NT2/D1 (cell line): ENCODE measurements at regions not wholly inside any gene's neighbourhood (a gene's known extent, or its start where the extent isn't known, plus 50 kb on each side); places are given as distances from the start of the nearest gene placed in this dataset.
A peak's percentile ranks its signal among the peaks of the same experiment; 100 is the strongest.

Experiments used
- DNase-seq: peaks from one replicate; pipeline ENCODE4 v3.0.0-alpha.2; 2011; ENCODE audit warnings: low read depth, low spot score
- H3K27me3 ChIP-seq: 2 replicates; pipeline ENCODE4 v1.6.0; 2011; ENCODE audit warnings: mild to moderate bottlenecking; ENCODE audit not compliant: insufficient read length, insufficient read depth
- H3K36me3 ChIP-seq: 2 replicates; pipeline ENCODE4 v1.6.1; 2011; ENCODE audit warnings: mild to moderate bottlenecking, low read length, mixed read lengths; ENCODE audit not compliant: insufficient read depth, insufficient read length
- H3K4me1 ChIP-seq: 2 replicates; pipeline ENCODE4 v1.5.1; 2011; ENCODE audit not compliant: insufficient read depth, insufficient read length
- H3K4me3 ChIP-seq: 2 replicates; pipeline ENCODE4 v1.5.1; 2011; ENCODE audit warnings: low read depth; ENCODE audit not compliant: insufficient read length
- H3K9ac ChIP-seq: 2 replicates; pipeline ENCODE4 v1.6.0; 2011; ENCODE audit warnings: low read depth; ENCODE audit not compliant: insufficient read length
- H3K9me3 ChIP-seq: 2 replicates; pipeline ENCODE4 v1.5.1; 2011; ENCODE audit warnings: mild to moderate bottlenecking, low read length; ENCODE audit not compliant: insufficient read depth
- SUZ12 ChIP-seq: IDR thresholded peaks from 2 replicates; pipeline ENCODE4 v1.6.1; 2011; ENCODE audit not compliant: insufficient read length, insufficient read depth; ENCODE audit errors: extremely low read depth
- YY1 ChIP-seq: IDR thresholded peaks from 2 replicates; pipeline ENCODE4 v1.6.1; 2011; ENCODE audit not compliant: insufficient read length, insufficient read depth
- ZNF274 ChIP-seq: IDR thresholded peaks from 2 replicates; pipeline ENCODE4 v1.6.1; 2011; ENCODE audit warnings: mild to moderate bottlenecking, low read depth, low read length

DNA sequence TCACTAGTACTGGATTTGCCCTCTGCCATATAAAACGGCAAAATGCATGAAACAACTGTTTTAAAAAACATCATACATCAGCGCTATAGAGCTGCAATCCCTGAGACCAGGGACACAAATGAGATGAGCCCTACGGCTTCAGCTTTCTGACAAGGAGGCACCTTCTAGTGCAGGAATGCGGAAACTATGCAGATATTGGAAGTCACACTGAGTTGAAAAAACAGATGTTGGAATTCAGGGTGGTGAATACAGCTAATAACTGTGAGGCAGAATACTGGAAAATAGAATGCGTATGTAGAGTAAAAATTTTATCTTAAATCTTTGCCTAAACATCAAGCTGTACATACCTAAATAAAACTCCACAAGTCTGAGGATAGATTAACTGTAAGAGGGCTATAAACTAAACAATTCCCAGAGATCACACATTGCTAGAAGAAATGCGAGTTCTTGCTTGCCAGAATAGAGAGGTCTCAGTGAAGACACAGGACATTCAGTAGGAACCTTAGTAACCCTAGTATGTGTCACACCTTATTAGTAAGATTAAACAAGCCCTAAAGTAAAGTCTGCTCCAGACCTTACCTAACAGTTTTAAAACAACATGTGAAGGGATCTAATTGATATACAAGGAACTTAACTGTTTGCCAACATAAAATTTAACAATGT, 541.4 kb upstream of the DDX18 start:
- Histone ChIP-seq H3K4me3 (no peak overlapping the region), H3K9ac (no peak overlapping the region), H3K27me3 (no peaks in the 10 kb centered on the region), H3K4me1 (no peaks in the 10 kb centered on the region), H3K9me3 (peaks cover 12% of the 10 kb centered on the region), H3K36me3 (no peaks in the 10 kb centered on the region)
- TF ChIP-seq ZNF274 (no peak), YY1 (no peak), SUZ12 (no peak)
- peak; percentile 8 for DNase-seq

- Histone ChIP-seq H3K4me3 (no peak overlapping the region), H3K36me3 (no peaks in the 10 kb centered on the region), H3K9ac (no peak overlapping the region), H3K9me3 (no peaks in the 10 kb centered on the region), H3K27me3 (no peaks in the 10 kb centered on the region), H3K4me1 (no peaks in the 10 kb centered on the region)
- DNase-seq = no peak
- no peak for TF ChIP-seq SUZ12
- no peak for TF ChIP-seq ZNF274
- TF ChIP-seq YY1 = no peak
These were observed 521.5 kb upstream of the DDX18 start for GRCh38 chr2:117293012-117293411.

DNA sequence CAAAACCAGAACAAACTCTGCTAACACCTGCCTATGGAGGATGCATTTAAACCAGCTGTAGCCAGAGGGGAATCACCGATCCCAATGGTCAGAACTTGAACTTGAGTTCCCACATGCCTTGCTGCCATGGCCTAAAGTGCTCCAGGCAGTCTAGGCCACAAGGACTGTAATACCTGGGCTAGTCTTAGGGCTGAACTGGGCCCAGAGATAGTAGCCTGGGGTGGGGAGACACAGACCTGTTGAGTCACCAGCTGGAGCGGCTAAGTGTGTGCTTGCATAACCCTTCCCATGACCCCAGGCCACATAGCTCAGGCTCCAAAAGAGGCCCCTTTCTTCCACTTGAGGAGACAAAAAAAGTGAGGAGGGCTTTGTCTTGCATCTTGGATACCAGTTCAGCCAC, 515.0 kb upstream of the DDX18 start:
- H3K9ac ChIP-seq = no peak overlapping the region
- TF ChIP-seq YY1 (no peak), ZNF274 (no peak), SUZ12 (no peak)

GRCh38 chr2:117308861-117309770, 505.4 kb upstream of the DDX18 start:
- Histone ChIP-seq H3K36me3 (no peaks in the 10 kb centered on the region), H3K9ac (no peak overlapping the region), H3K9me3 (no peaks in the 10 kb centered on the region), H3K4me1 (no peaks in the 10 kb centered on the region), H3K4me3 (no peak overlapping the region), H3K27me3 (no peaks in the 10 kb centered on the region)
- DNase-seq = no peak
- TF ChIP-seq SUZ12 = no peak
- TF ChIP-seq ZNF274 = no peak
- TF ChIP-seq YY1 = no peak

More for the DNA sequence above, 515.0 kb upstream of the DDX18 start:
- Histone ChIP-seq H3K4me3 (no peak overlapping the region), H3K27me3 (no peaks in the 10 kb centered on the region), H3K36me3 (no peaks in the 10 kb centered on the region), H3K9me3 (peaks cover 6% of the 10 kb centered on the region; the same call in 1 of the 2 replicates), H3K4me1 (no peaks in the 10 kb centered on the region)
- DNase-seq = no peak

DNA sequence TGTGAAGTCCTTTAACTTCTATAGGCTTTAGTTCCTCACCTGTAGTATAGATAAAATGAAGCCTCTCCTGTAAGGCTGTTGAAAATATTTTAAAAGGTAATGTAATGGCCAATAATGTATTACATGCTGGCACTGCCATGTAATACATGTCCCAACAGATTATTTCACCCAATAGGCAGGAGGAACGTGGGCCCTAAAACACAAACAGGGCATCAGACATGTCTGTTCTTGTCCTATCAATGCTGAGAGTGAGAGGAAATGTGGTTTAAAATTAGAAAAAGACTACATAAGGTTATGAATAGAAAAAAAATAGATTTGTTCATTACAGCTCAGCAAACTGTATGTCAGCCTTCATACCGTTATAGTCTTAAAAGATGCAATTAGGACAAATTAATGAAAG, 492.7 kb upstream of the DDX18 start:
- no peak for DNase-seq
- H3K9ac ChIP-seq = no peak overlapping the region
- H3K36me3 ChIP-seq = no peaks in the 10 kb centered on the region
- TF ChIP-seq ZNF274 (no peak), SUZ12 (no peak), YY1 (no peak)
- H3K4me3 ChIP-seq = no peak overlapping the region
- no peaks in the 10 kb centered on the region for H3K27me3 ChIP-seq
- peaks cover 3% of the 10 kb centered on the region for H3K4me1 ChIP-seq
- H3K9me3 ChIP-seq = no peaks in the 10 kb centered on the region

GRCh38 chr2:117323331-117323730, 491.2 kb upstream of the DDX18 start:
- no peaks in the 10 kb centered on the region for H3K9me3 ChIP-seq
- TF ChIP-seq ZNF274 = no peak
- TF ChIP-seq SUZ12 = no peak
- TF ChIP-seq YY1 = no peak
- DNase-seq = no peak
- no peak overlapping the region for H3K4me3 ChIP-seq
- no peaks in the 10 kb centered on the region for H3K36me3 ChIP-seq
- H3K4me1 ChIP-seq = peaks cover 3% of the 10 kb centered on the region
- no peak overlapping the region for H3K9ac ChIP-seq
- no peaks in the 10 kb centered on the region for H3K27me3 ChIP-seq

GRCh38 chr2:117330641-117331040, 483.9 kb upstream of the DDX18 start:
- no peaks in the 10 kb centered on the region for H3K4me1 ChIP-seq
- DNase-seq = no peak
- no peak overlapping the region for H3K9ac ChIP-seq
- no peaks in the 10 kb centered on the region for H3K27me3 ChIP-seq
- TF ChIP-seq YY1 = no peak
- no peak for TF ChIP-seq ZNF274
- no peak for TF ChIP-seq SUZ12
- no peaks in the 10 kb centered on the region for H3K9me3 ChIP-seq
- H3K4me3 ChIP-seq = no peak overlapping the region
- no peaks in the 10 kb centered on the region for H3K36me3 ChIP-seq
